Karpas-422 (cell line): ENCODE measurements at regions not wholly inside any gene's neighbourhood (a gene's known extent, or its start where the extent isn't known, plus 50 kb on each side); places are given as distances from the start of the nearest gene placed in this dataset.
"Not testable (repeated sequence)": the region's sequence is repeated elsewhere in the genome, so short reads cannot be mapped to it uniquely, and the experiment has no call there.

ENCODE experiments used
- DNase-seq: peaks from one replicate; pipeline ENCODE4 v3.0.0-alpha.2; 2015
- H2AFZ ChIP-seq: fragments of 200-600 bp; sonication (generic); 2 replicates; pipeline ENCODE4 v1.6.1; 2014; ENCODE audit warnings: antibody characterized with exemption, low read length, mixed read lengths
- H3K27ac ChIP-seq: fragments of 200-600 bp; sonication (generic); 2 replicates; pipeline ENCODE4 v1.5.1; 2014; ENCODE audit warnings: mild to moderate bottlenecking, low read length, moderate library complexity
- H3K27me3 ChIP-seq: fragments of 200-600 bp; sonication (generic); 2 replicates; pipeline ENCODE4 v1.6.1; 2014; ENCODE audit warnings: low read length, mixed read lengths
- H3K36me3 ChIP-seq: fragments of 200-600 bp; sonication (generic); 2 replicates; pipeline ENCODE4 v1.6.1; 2014; ENCODE audit warnings: low read length, mixed read lengths; ENCODE audit not compliant: insufficient read depth
- H3K4me1 ChIP-seq: fragments of 200-600 bp; sonication (generic); 2 replicates; pipeline ENCODE4 v1.6.1; 2014; ENCODE audit warnings: mild to moderate bottlenecking, low read length, mixed read lengths
- H3K4me2 ChIP-seq: fragments of 200-600 bp; sonication (generic); 2 replicates; pipeline ENCODE4 v1.6.1; 2014; ENCODE audit warnings: low read length, low read depth, mild to moderate bottlenecking; ENCODE audit not compliant: poor library complexity, severe bottlenecking
- H3K4me3 ChIP-seq: fragments of 200-600 bp; sonication (generic); 2 replicates; pipeline ENCODE4 v1.5.1; 2014; ENCODE audit warnings: mild to moderate bottlenecking, antibody characterized with exemption, low read length, mixed read lengths
- H3K79me2 ChIP-seq: fragments of 200-600 bp; sonication (generic); 2 replicates; pipeline ENCODE4 v1.6.1; 2014; ENCODE audit warnings: mild to moderate bottlenecking, low read length, mixed read lengths
- H3K9ac ChIP-seq: fragments of 200-600 bp; sonication (generic); 2 replicates; pipeline ENCODE4 v1.6.0; 2014; ENCODE audit warnings: low read length
- H3K9me2 ChIP-seq: fragments of 200-600 bp; sonication (generic), shearing (Covaris generic); replicated peaks from 2 replicates; pipeline ENCODE4 v1.6.0; 2014; ENCODE audit warnings: mild to moderate bottlenecking, low read length, moderate library complexity; ENCODE audit not compliant: insufficient read depth
- H3K9me3 ChIP-seq: fragments of 300-700, 200-600 bp; sonication (generic); 2 replicates; pipeline ENCODE4 v1.6.1; 2014; ENCODE audit warnings: low read length, mixed read lengths
- H4K20me1 ChIP-seq: fragments of 200-600 bp; sonication (generic); 2 replicates; pipeline ENCODE4 v1.6.1; 2014; ENCODE audit warnings: mild to moderate bottlenecking, antibody characterized with exemption, low read length, low read depth; ENCODE audit not compliant: insufficient read depth

- Histone ChIP-seq H4K20me1 (no peaks in the 10 kb centered on the region), H3K9me3 (no peaks in the 10 kb centered on the region), H3K36me3 (no peaks in the 10 kb centered on the region), H3K9me2 (no peaks in the 10 kb centered on the region), H3K79me2 (no peaks in the 10 kb centered on the region), H3K4me3 (no peak overlapping the region), H3K27me3 (no peaks in the 10 kb centered on the region), H3K4me2 (no peak overlapping the region), H3K27ac (no peak overlapping the region), H3K4me1 (no peaks in the 10 kb centered on the region), H2AFZ (no peak overlapping the region), H3K9ac (no peak overlapping the region)
- DNase-seq = no peak
Measured at GRCh38 chr6:51480040-51480439, 607.4 kb downstream of the PKHD1 start.

DNA sequence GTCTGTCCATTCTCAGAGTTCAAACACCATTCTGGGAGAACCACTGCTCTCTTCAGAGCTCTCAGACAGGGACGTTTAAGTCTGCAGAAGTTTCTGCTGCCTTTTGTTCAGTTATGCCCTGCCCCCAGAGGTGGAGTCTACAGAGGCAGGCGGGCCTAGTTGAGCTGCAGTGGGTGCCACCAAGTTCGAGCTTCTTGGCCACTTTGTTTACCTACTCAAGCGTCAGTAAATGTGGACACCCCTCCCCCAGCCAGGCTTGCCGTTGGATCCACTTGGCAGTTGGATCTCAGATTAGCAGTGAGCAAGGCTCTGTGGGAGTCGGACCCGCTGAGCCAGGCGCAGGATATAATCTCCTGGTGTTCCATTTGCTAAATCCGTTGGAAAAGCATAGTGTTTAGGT lies 601.5 kb downstream of the PKHD1 start:
- not testable (repeated sequence) for H4K20me1 ChIP-seq, H3K27ac ChIP-seq, H2AFZ ChIP-seq, H3K9ac ChIP-seq, DNase-seq, H3K27me3 ChIP-seq, H3K36me3 ChIP-seq, H3K9me3 ChIP-seq, H3K4me2 ChIP-seq, H3K4me1 ChIP-seq, H3K79me2 ChIP-seq, H3K9me2 ChIP-seq, H3K4me3 ChIP-seq

GRCh38 chr6:51487937-51488336 lies 599.5 kb downstream of the PKHD1 start:
- H3K27ac ChIP-seq = no peak overlapping the region
- H3K4me2 ChIP-seq = no peak overlapping the region
- H3K9me2 ChIP-seq = no peaks in the 10 kb centered on the region; the same call in 1 of the 2 replicates

GRCh38 chr6:51489133-51489532 lies 598.3 kb downstream of the PKHD1 start:
- Histone ChIP-seq H3K27me3 (no peaks in the 10 kb centered on the region; the same call in 1 of the 2 replicates), H3K9me2 (peaks cover 6% of the 10 kb centered on the region; the same call in 1 of the 2 replicates), H3K4me3 (no peak overlapping the region), H2AFZ (no peak overlapping the region), H3K4me2 (no peak overlapping the region), H3K4me1 (no peaks in the 10 kb centered on the region), H3K9ac (no peak overlapping the region), H3K9me3 (no peaks in the 10 kb centered on the region; the same call in 1 of the 2 replicates), H3K36me3 (no peaks in the 10 kb centered on the region), H4K20me1 (no peaks in the 10 kb centered on the region), H3K79me2 (no peaks in the 10 kb centered on the region), H3K27ac (no peak overlapping the region)
- no peak for DNase-seq

More at GRCh38 chr6:51487937-51488336, 599.5 kb downstream of the PKHD1 start:
- DNase-seq = no peak
- Histone ChIP-seq H3K9ac (no peak overlapping the region), H3K4me1 (no peaks in the 10 kb centered on the region), H3K27me3 (no peaks in the 10 kb centered on the region; the same call in 1 of the 2 replicates), H3K4me3 (no peak overlapping the region), H3K9me3 (no peaks in the 10 kb centered on the region; the same call in 1 of the 2 replicates), H4K20me1 (no peaks in the 10 kb centered on the region), H3K79me2 (no peaks in the 10 kb centered on the region), H2AFZ (no peak overlapping the region), H3K36me3 (no peaks in the 10 kb centered on the region)

DNA sequence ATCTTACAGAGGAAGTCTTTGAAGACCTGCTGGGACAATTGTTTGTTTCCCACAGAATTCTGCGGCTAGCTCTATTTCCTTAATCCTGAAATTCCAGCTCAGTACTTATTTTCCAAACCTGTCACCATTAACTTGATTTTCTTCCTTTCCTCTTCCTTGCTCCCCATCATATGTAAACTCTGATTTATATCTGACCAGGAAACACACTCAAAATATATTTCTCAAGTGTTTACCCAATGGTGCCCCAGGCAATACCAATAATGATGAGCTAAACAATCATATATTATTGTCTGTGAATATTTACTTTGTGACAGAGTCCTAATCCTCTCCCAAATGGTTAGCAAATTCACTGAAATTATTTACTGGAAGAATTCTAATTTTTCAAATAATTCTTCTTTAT lies 597.3 kb downstream of the PKHD1 start:
- no peak for DNase-seq
- Histone ChIP-seq H4K20me1 (no peaks in the 10 kb centered on the region), H3K79me2 (no peaks in the 10 kb centered on the region), H3K9me3 (no peaks in the 10 kb centered on the region; the same call in 1 of the 2 replicates), H3K9me2 (peaks cover 6% of the 10 kb centered on the region; the same call in 1 of the 2 replicates), H3K4me3 (no peak overlapping the region), H3K27ac (no peak overlapping the region), H3K27me3 (no peaks in the 10 kb centered on the region; the same call in 1 of the 2 replicates), H3K4me1 (no peaks in the 10 kb centered on the region), H3K36me3 (no peaks in the 10 kb centered on the region), H3K9ac (no peak overlapping the region), H2AFZ (no peak overlapping the region), H3K4me2 (no peak overlapping the region)

DNA sequence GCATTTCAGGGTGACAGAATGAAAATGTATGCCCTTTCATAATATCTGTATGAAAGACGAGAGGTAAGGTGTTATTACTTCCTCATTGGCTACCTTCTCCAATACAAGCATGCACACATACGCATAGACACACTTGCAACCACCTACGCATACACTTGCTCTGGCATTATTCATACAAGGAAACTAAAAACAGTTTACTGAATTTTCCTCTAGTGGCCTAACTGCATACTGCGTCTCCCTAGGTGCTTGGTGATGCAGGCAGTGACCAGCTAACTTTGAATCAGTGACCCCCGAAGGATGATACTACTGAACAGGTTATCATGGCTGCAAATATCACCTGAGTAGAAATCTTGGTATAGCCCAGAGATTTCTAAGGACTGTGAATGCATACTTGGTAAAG lies 593.1 kb downstream of the PKHD1 start:
- Histone ChIP-seq H3K4me3 (no peak overlapping the region), H3K9me2 (0 out of 2 replicates have a peak, but pooled peaks cover 6% of the 10 kb centered on the region), H3K36me3 (no peaks in the 10 kb centered on the region), H4K20me1 (no peaks in the 10 kb centered on the region), H3K9ac (no peak overlapping the region), H3K79me2 (no peaks in the 10 kb centered on the region), H3K4me1 (no peaks in the 10 kb centered on the region), H3K4me2 (no peak overlapping the region), H2AFZ (no peak overlapping the region), H3K9me3 (no peaks in the 10 kb centered on the region), H3K27ac (no peak overlapping the region), H3K27me3 (no peaks in the 10 kb centered on the region; the same call in 1 of the 2 replicates)
- no peak for DNase-seq

- Histone ChIP-seq H3K9ac (no peak overlapping the region), H3K9me2 (0 out of 2 replicates have a peak, but pooled peaks cover 6% of the 10 kb centered on the region), H3K36me3 (no peaks in the 10 kb centered on the region), H3K9me3 (no peaks in the 10 kb centered on the region), H3K27ac (no peak overlapping the region), H3K27me3 (no peaks in the 10 kb centered on the region; the same call in 1 of the 2 replicates), H3K79me2 (no peaks in the 10 kb centered on the region), H2AFZ (no peak overlapping the region), H4K20me1 (no peaks in the 10 kb centered on the region), H3K4me1 (no peaks in the 10 kb centered on the region), H3K4me3 (no peak overlapping the region), H3K4me2 (no peak overlapping the region)
- no peak for DNase-seq
Measured at GRCh38 chr6:51495096-51495495, 592.3 kb downstream of the PKHD1 start.

GRCh38 chr6:51495610-51496396 lies 591.6 kb downstream of the PKHD1 start:
- Histone ChIP-seq H3K9ac (no peak overlapping the region), H3K36me3 (no peaks in the 10 kb centered on the region), H3K4me1 (no peaks in the 10 kb centered on the region), H3K27ac (no peak overlapping the region), H3K27me3 (no peaks in the 10 kb centered on the region; the same call in 1 of the 2 replicates), H3K4me2 (no peak overlapping the region), H4K20me1 (no peaks in the 10 kb centered on the region), H3K79me2 (no peaks in the 10 kb centered on the region), H3K9me3 (no peaks in the 10 kb centered on the region), H3K4me3 (no peak overlapping the region), H2AFZ (no peak overlapping the region), H3K9me2 (0 out of 2 replicates have a peak, but pooled peaks cover 6% of the 10 kb centered on the region)
- DNase-seq = no peak
